ENCODE measurements at regions not wholly inside any gene's neighbourhood (a gene's known extent, or its start where the extent isn't known, plus 50 kb on each side); places are given as distances from the start of the nearest gene placed in this dataset.

GRCh38 chr16:72428681-72429376 lies 256.9 kb upstream of the PMFBP1 start:
- H3K9me3 ChIP-seq = peaks cover under 1% of the 10 kb centered on the region
- intact Hi-C loops (cut with DNase I) = no loop called here
- ATAC-seq (no peak), DNase-seq (no peak)
- no peak overlapping the region for H3K27ac ChIP-seq
- no peak overlapping the region for H3K4me3 ChIP-seq
- TF ChIP-seq CTCF (IDR thresholded peaks at IDR 0.05) = no peak
- no peaks in the 10 kb centered on the region for H3K27me3 ChIP-seq (ENCODE audit: insufficient read depth in 3 of 3, low read length in 2 of 3)
- H3K4me1 ChIP-seq = no peaks in the 10 kb centered on the region
- 89% methylated on average over 9 of the region's 9 CpGs for WGBS, 3 donors
- H3K36me3 ChIP-seq (ENCODE audit: insufficient read depth in 1 of 2, low read depth in 1 of 2) = no peaks in the 10 kb centered on the region

DNA sequence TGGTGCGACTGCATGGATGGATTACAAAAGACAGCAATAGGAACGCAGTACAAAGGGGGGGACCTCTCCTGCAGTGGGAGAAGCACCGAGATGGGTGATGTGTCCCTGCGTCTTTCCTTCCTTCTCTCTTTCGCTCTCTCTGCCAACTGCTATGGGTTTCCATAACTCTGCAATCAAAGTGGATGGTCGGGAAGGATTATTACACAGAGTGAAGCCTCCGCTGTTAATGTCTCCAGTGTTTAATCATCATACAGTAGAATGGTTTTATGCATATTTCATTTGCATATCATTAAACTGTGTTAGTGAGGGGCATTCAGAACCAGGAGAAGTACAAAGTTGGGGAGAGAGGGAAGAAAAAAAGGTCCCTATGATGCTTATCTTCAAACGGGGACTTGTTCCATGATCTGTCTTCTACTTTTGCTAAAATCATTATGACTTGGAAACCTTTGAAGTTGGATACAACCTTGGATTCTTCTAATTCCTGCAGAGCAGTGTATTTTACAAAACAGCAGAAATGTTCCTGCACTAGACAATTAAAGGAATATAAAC lies 255.9 kb upstream of the PMFBP1 start:
- DNase-seq (no peak), ATAC-seq (no peak)
- Histone ChIP-seq H3K4me3 (no peak overlapping the region), H3K36me3 (ENCODE audit: insufficient read depth in 1 of 2, low read depth in 1 of 2) (no peaks in the 10 kb centered on the region), H3K27ac (no peak overlapping the region), H3K27me3 (ENCODE audit: insufficient read depth in 3 of 3, low read length in 2 of 3) (no peaks in the 10 kb centered on the region), H3K9me3 (no peaks in the 10 kb centered on the region), H3K4me1 (no peaks in the 10 kb centered on the region)
- no peak for TF ChIP-seq CTCF (IDR thresholded peaks at IDR 0.05)
- 87 to 88% (median 88%) methylated on average over 8 of the region's 8 CpGs for WGBS, 3 donors
- intact Hi-C loops (cut with DNase I) = no loop called here

DNA sequence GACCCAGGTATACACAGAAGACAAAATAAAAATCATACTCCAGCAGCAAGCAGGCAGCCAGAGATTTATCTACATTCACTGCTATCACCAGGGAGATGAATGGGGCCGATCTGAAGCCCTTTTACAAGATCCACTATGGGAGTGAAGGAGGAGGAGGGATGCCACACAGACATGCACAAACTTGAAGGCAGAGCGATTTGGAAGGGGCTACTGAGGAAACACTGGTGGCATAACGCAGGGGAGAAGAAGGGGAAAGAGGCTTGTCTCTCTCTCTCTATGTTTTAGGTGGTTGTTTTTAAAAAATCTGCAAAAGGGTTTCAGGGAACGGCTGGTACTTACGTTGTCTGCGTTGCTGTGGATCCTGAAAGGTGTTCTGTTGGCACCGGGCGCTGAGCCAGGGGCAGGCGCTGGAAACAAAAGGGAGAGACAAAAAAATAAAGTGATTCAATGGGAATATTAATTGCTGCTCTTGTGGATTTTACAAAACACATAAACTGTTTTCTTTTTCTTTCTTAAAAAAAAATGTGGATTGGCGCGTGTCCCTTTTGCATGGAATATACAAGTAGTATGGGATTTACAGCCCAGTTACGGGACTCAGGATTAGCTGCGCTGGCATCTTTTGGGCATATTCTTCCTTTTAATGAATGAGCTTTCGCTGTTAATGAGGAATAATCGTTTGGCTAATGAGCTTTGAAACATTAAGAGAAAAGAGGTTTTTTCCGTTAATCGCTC lies 255.3 kb upstream of the PMFBP1 start:
- intact Hi-C loops (cut with DNase I) = no loop called here
- no peaks in the 10 kb centered on the region for H3K36me3 ChIP-seq (ENCODE audit: insufficient read depth in 1 of 2, low read depth in 1 of 2)
- no peaks in the 10 kb centered on the region for H3K4me1 ChIP-seq
- no peaks in the 10 kb centered on the region for H3K27me3 ChIP-seq (ENCODE audit: insufficient read depth in 3 of 3, low read length in 2 of 3)
- WGBS, 3 donors = 93 to 95% (median 94%) methylated on average over 17 of the region's 17 CpGs
- TF ChIP-seq CTCF (IDR thresholded peaks at IDR 0.05) = no peak
- no peak overlapping the region for H3K4me3 ChIP-seq
- H3K27ac ChIP-seq = no peak overlapping the region
- H3K9me3 ChIP-seq = no peaks in the 10 kb centered on the region
- ATAC-seq = no peak
- DNase-seq = no peak

- Histone ChIP-seq H3K4me3 (no peak overlapping the region), H3K27ac (no peak overlapping the region), H3K4me1 (no peaks in the 10 kb centered on the region), H3K36me3 (ENCODE audit: insufficient read depth in 1 of 2, low read depth in 1 of 2) (no peaks in the 10 kb centered on the region), H3K9me3 (no peaks in the 10 kb centered on the region), H3K27me3 (ENCODE audit: insufficient read depth in 3 of 3, low read length in 2 of 3) (no peaks in the 10 kb centered on the region)
- WGBS, 3 donors = 81 to 85% (median 82%) methylated on average over 7 of the region's 7 CpGs
- DNase-seq = no peak
- intact Hi-C loops (cut with DNase I) = no loop called here
- ATAC-seq = no peak
- no peak for TF ChIP-seq CTCF (IDR thresholded peaks at IDR 0.05)
Measured at GRCh38 chr16:72426386-72426785, 254.4 kb upstream of the PMFBP1 start.
